Activated CD4-positive, alpha-beta T cell treated with anti-CD3 and anti-CD28 coated beads, Interleukin-2, amount 50 U/mL, for 48 hours (primary cell): ENCODE measurements at regions not wholly inside any gene's neighbourhood (a gene's known extent, or its start where the extent isn't known, plus 50 kb on each side); places are given as distances from the start of the nearest gene placed in this dataset.
"Not testable (repeated sequence)": the region's sequence is repeated elsewhere in the genome, so short reads cannot be mapped to it uniquely, and the experiment has no call there.

Experiments used
- DNase-seq, 2 experiments: peaks; one replicate each; pipeline ENCODE4 v3.0.0-alpha.2; 2020

DNA sequence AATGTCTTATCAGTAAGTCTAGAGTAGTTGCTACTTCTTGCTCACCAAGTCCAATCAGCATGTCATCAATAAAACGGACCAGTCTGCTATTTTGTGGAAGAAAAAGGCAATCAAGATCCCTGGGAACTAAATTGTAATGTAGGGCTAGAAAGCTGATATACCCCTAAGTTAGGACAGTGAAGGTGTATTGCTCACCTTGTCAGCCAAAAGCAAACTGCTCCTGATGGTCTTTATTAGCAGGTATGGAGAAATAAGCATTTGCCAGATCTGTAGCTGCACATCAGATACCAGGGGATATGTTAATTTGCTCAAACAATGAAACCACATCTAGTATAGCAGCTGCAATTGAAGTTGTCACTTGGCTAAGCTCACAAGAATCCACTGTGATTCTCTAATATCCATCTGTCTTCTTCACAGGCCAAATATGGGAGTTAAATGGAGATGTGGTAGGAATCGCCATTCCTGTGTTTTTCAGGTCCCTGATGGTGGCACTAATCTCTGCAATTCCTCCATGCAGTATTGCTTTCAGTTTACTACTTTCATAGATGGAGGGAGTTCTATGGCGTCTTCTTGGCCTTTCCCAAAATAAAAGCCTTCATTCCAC is 75.0 kb downstream of the TMEM237 start:
- DNase-seq = no peak

DNA sequence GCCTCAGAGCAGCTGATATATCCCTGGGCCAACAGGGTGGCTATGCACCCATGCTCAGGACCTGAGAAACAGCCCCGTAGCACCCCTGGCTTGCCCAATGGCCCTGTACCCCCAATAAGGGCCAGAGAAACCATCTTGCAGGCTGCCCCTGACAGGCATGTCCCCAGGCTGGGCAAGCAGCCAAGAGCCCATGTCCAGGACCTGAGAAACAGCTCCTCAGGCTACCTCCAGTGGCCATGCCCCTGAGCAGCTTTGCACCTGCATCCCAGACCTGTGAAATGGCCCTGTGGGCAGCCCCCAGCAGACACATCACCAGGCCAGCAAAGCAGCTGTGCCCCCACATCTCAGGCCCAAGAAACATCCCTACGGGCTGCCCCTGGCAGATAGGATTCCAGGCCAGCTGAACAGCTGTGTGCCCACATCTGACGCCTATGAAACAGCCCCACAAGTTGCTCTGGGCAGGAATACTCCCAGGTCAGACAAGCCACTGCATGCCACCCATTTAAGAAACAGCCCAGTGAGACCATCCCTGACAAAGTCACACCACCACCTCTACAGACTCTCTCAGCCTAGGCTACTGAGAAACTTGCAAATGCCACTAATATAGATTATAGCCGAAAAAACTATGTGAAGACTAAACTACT is 84.1 kb downstream of the TMEM237 start:
- DNase-seq = no peak

DNA sequence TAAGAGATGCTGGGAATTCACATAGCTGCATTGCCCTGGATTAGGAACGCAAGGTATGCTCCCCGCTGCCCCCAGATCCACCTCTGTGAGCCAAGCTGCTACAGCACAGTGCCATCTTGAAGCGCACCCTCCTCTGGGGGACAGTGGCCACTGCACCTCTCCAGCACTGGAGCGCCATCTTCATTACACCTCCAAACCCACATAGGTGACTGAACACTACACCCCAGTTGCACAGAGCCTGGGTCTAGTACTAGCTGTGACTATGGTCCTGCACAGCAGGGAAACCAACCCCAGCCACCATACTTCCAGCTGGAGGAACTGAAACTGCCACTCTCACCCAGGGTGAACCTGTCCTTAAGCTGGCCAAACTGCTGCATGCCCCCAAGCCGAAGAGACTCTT is 84.6 kb downstream of the TMEM237 start:
- no peak for DNase-seq

DNA sequence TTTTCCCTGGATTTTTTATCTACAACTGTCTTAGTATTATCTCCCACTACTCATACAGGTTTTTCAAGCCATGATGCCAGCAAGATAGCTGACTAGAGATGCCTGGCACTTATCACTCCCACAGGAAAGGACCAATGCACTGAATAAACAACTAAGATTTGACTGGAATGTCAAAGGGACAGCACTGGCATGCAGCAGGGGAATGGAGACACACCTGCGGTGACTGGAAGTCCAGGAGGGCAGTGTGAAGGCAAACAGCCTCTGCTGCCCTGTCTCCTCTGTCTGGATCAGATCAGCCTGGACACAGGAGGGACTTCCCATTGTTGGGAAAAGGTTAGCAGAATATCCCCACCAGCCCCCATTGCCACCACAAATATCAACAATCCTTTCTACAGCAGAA is 85.1 kb downstream of the TMEM237 start:
- no peak for DNase-seq

DNA sequence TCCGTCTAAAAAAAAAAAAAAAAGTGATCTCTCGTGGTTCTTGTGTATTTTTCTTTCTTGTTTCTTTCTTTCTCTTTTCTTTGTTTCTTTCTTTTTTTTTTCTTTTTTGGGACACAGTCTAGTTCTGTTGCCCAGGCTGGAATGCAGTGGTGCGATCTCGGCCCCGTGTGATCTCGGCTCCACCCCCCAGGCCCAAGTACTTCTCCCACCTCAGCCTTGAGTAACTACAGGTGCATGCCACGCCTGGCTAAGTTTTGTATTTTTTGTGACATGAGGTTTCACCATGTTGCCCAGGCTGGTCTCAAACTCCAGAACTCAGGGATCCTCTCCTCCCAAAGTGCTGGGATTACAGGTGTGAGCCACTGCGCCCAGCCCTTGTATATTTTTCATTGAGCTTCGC is 91.4 kb downstream of the TMEM237 start:
- DNase-seq = no peak

DNA sequence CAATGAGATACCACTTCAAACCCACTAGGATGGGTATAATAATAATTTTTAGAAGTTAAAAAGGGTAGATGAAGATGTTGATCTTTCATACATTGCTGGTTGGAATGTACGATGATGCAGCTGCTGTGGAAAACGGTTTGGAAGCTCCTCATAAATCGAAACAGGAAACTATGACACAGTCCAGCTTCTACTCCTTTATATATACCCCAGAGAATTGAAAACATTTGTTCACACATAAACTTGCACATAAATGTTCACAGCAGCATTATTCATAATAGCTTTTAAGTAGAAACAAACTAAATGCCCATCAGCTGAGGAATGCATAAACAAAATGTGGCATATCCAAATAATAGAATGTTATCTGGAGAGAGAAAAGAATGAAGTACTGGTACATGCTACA is 95.0 kb downstream of the STRADB start:
- DNase-seq = no peak

DNA sequence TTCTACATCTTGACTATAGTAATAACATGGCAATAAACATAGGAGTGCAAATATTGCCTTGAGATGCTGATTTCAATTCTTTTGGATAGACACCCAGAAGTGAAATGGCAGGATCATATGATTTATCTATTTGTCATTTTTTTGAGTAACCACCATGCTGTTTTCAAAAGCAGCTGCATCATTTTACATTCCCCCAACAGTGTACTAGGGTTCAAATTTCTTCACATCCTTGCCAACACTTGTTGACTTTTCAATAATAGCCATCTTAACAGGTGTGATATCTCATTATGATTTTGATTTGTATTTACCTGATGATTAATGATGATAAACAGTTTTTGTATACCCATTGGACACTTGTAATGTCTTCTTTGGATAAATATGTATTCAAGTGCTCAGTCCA is 90.8 kb downstream of the STRADB start:
- no peak for DNase-seq

DNA sequence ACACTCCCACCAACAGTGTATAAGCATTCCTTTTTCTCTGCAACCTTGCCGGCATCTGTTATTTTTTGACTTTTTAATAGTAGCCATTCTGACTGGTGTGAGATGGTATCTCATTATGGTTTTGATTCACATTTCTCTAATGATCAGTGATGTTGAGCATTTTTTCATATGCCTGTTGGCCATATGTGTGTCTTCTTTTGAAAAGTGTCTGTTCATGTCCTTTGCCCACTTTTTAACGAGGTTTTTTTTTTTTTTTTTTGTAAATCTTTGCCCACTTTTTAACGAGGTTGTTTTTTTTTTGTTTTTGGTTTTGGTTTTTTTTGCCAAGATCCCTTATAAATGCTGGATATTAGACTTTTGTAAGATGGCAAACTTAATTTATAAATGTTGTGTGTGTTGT is 87.7 kb downstream of the STRADB start:
- not testable (repeated sequence) for DNase-seq

DNA sequence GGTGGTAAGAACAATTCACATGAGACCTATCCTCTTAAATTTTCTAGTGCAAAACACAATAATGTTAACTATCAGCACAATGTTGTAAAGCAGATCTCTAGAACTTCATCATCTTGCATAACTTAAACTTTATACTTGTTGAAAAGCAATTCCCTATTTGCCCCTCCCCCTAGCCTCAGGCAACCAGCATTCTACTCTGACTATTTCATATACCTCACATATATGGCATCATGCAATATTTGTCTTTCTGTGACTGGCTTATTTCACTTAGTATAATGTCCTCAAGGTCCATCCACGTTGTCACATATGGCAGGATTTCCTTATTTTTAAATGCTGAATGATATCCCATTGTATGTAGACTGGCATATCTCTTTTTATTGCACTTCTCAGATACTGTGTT is 86.5 kb downstream of the STRADB start:
- no peak for DNase-seq

DNA sequence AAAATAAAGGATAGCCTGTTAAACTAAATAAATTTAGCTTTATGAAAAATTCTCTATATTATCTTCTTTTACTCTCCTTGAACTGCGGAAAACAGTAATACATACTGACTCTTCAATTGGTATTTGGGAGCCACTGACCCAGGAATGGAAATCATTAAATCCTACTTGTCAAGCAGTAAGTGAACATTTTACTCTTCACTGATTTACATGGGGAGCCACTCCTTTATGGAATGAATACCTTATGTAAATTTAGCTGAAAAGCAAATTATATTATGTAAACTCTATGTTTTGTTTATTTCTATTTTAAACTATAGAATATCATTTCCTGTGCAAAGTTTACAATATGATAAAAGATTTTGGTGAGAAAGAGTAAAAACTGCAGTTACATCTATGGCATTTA is 85.2 kb downstream of the STRADB start:
- DNase-seq = no peak

DNA sequence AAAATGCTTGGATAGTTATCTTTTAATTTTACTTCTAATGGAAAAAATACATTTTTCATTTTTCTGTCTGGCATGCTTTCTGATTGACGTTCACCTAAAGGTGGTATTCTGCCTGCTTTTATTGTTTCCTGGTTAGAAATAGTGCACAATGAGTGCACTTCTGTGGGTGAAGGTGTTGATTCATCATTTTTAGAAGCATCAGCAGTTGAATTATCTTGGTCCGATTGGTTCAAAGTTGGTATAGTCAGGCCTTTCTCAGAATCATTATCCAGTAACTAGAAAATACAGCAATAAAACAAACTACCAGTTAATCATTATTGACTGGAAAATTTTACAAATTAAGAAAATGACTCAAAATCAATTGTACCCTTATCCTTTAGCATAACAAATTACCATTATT is 84.5 kb downstream of the STRADB start:
- DNase-seq = no peak

DNA sequence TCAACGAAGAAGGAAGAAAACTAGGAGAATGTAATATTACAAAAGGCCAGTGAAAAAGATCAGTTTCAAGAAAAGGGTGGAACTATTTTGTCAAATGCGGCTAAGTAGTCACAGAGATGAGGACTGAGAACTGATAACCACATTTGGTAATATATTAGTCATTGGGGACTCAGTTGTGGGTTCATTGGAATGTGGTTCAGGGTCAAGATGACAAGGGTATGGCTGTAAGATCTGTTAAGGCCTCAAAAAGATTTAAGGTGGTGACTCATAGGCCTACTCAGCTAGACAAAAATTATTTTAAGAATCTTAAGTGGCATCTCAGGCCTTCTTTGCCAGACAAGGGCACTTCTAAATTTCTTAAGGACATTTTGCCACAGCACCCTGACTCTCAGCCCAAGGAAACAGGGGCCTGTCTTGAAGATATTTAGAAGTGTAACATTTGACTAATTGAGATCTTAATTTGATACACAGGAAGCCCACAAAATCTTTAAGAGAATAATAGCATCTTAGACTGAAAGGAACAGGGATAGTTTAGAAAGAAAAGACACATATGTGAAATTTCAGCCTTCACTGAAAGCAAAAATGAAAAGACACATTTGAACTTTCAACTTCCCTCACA is 81.3 kb downstream of the STRADB start:
- peak; percentile 2 to 9 for DNase-seq
